ENCODE measurements at regions not wholly inside any gene's neighbourhood (a gene's known extent, or its start where the extent isn't known, plus 50 kb on each side); places are given as distances from the start of the nearest gene placed in this dataset.

DNA sequence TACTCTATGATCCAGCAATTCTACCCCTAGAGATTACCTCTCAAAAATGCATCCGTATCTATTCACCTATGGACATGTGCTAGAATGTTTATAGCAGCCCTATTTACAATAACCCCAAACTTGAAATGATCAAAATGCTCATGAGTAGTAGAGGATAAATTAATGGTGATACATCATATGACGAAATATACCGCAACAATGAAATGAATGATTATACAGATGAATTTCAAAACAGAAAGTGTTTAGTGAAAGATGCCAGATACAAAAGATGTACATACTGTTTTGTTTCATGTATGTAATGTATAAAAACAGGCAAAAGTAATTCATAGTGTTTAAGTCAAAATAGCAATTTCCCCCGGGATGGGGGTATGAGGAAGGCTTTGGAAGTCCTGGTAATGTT is 91.0 kb upstream of the CD55 start:
- no peaks in the 10 kb centered on the region for H3K9me3 Mint-ChIP-seq
- H3K4me1 Mint-ChIP-seq, result no peaks in the 10 kb centered on the region
- H3K36me3 Mint-ChIP-seq, result no peaks in the 10 kb centered on the region
- no peak overlapping the region for H3K4me3 ChIP-seq (ENCODE audit: low read length)
- ATAC-seq (no peak), DNase-seq (no peak)
- intact Hi-C loops (cut with micrococcal nuclease), result no loop called here
- no peaks in the 10 kb centered on the region for H3K9me3 ChIP-seq (ENCODE audit: control insufficient read depth, insufficient read depth, low read length)
- no peak overlapping the region for H3K27ac ChIP-seq (ENCODE audit: low read length)
- H3K4me1 ChIP-seq (ENCODE audit: control insufficient read depth, insufficient read depth, low read length), result no peaks in the 10 kb centered on the region
- no peak overlapping the region for H3K4me3 Mint-ChIP-seq
- H3K27ac Mint-ChIP-seq, result no peak overlapping the region
- TF ChIP-seq, protein P1, sequence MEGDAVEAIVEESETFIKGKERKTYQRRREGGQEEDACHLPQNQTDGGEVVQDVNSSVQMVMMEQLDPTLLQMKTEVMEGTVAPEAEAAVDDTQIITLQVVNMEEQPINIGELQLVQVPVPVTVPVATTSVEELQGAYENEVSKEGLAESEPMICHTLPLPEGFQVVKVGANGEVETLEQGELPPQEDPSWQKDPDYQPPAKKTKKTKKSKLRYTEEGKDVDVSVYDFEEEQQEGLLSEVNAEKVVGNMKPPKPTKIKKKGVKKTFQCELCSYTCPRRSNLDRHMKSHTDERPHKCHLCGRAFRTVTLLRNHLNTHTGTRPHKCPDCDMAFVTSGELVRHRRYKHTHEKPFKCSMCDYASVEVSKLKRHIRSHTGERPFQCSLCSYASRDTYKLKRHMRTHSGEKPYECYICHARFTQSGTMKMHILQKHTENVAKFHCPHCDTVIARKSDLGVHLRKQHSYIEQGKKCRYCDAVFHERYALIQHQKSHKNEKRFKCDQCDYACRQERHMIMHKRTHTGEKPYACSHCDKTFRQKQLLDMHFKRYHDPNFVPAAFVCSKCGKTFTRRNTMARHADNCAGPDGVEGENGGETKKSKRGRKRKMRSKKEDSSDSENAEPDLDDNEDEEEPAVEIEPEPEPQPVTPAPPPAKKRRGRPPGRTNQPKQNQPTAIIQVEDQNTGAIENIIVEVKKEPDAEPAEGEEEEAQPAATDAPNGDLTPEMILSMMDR (IDR thresholded peaks at IDR 0.05), result no peak
- 97% methylated on average over 3 of the region's 4 CpGs for WGBS (ENCODE audit: insufficient coverage)
- no peaks in the 10 kb centered on the region for H3K36me3 ChIP-seq (ENCODE audit: control insufficient read depth, insufficient read depth, low read length)
- H3K27me3 ChIP-seq (ENCODE audit: control insufficient read depth, insufficient read depth, low read length), result no peaks in the 10 kb centered on the region
- H3K27me3 Mint-ChIP-seq (ENCODE audit: low read depth in 2 of 2), result peaks cover 9 to 26% of the 10 kb centered on the region in 2 donors

DNA sequence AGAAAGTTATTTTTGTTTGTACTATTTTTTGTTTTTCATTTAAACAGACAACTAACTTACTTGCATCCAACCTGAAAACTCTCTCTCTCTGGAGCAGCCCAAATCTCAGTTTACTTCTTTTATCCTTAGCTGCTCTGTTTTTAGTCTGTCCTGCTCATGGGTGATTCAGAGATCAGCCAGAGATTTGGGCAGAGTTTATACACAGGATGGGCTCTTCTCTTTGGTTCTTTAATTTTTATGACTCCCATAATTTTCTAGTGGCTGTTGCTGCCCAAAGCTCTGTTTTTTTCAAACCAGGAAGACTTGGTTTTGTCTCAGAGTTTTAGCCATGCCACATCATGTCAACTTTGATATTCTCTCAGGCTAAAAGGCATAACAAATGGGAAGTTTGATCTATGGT is 86.8 kb upstream of the CD55 start:
- Histone ChIP-seq H3K4me1 (ENCODE audit: control insufficient read depth, insufficient read depth, low read length) (no peaks in the 10 kb centered on the region), H3K9me3 (ENCODE audit: control insufficient read depth, insufficient read depth, low read length) (no peaks in the 10 kb centered on the region), H3K27me3 (ENCODE audit: control insufficient read depth, insufficient read depth, low read length) (no peaks in the 10 kb centered on the region), H3K4me3 (ENCODE audit: low read length) (no peak overlapping the region), H3K36me3 (ENCODE audit: control insufficient read depth, insufficient read depth, low read length) (no peaks in the 10 kb centered on the region), H3K27ac (ENCODE audit: low read length) (no peak overlapping the region)
- TF ChIP-seq, protein P1 (IDR thresholded peaks at IDR 0.05), result no peak
- no peak for DNase-seq
- intact Hi-C loops (cut with micrococcal nuclease), result no loop called here
- Mint-ChIP-seq H3K36me3 (no peaks in the 10 kb centered on the region), H3K27me3 (ENCODE audit: low read depth in 2 of 2) (peaks cover 20 to 63% of the 10 kb centered on the region in 2 donors), H3K9me3 (no peaks in the 10 kb centered on the region), H3K4me3 (no peak overlapping the region), H3K4me1 (no peaks in the 10 kb centered on the region), H3K27ac (no peak overlapping the region)
- no peak for ATAC-seq

DNA sequence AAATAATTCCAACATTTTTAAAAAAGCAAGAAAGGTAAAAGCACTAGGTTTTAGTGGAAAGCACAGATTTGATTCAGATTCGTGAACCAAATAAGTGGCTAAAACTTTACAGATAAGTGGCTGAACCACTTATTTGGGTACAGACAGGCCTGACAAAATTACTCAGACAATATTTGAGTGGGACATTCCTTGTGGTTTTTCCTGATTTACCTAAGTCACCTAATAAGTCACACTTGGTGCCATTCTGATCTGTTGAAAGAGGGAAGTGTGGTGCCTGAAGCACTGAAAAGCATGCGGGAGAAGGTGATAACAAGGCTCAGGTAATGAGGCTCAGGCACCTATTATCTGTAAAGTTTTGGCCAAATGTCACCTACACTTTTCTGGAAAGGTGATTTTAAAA is 81.6 kb upstream of the CD55 start:
- 96% methylated on average over 2 of the region's 2 CpGs for WGBS (ENCODE audit: insufficient coverage)
- no peaks in the 10 kb centered on the region for H3K9me3 Mint-ChIP-seq
- no peaks in the 10 kb centered on the region for H3K9me3 ChIP-seq (ENCODE audit: control insufficient read depth, insufficient read depth, low read length)
- TF ChIP-seq, protein P1 (IDR thresholded peaks at IDR 0.05), result no peak
- H3K36me3 ChIP-seq (ENCODE audit: control insufficient read depth, insufficient read depth, low read length), result no peaks in the 10 kb centered on the region
- H3K4me3 Mint-ChIP-seq, result no peak overlapping the region
- ATAC-seq, result no peak
- DNase-seq, result no peak
- no peaks in the 10 kb centered on the region for H3K36me3 Mint-ChIP-seq
- peaks cover 18 to 59% of the 10 kb centered on the region in 2 donors for H3K27me3 Mint-ChIP-seq (ENCODE audit: low read depth in 2 of 2)
- no peaks in the 10 kb centered on the region for H3K4me1 ChIP-seq (ENCODE audit: control insufficient read depth, insufficient read depth, low read length)
- H3K4me3 ChIP-seq (ENCODE audit: low read length), result no peak overlapping the region
- no peak overlapping the region for H3K27ac ChIP-seq (ENCODE audit: low read length)
- H3K4me1 Mint-ChIP-seq, result no peaks in the 10 kb centered on the region
- H3K27me3 ChIP-seq (ENCODE audit: control insufficient read depth, insufficient read depth, low read length), result no peaks in the 10 kb centered on the region
- no peak overlapping the region for H3K27ac Mint-ChIP-seq
- intact Hi-C loops (cut with micrococcal nuclease), result no loop called here

DNA sequence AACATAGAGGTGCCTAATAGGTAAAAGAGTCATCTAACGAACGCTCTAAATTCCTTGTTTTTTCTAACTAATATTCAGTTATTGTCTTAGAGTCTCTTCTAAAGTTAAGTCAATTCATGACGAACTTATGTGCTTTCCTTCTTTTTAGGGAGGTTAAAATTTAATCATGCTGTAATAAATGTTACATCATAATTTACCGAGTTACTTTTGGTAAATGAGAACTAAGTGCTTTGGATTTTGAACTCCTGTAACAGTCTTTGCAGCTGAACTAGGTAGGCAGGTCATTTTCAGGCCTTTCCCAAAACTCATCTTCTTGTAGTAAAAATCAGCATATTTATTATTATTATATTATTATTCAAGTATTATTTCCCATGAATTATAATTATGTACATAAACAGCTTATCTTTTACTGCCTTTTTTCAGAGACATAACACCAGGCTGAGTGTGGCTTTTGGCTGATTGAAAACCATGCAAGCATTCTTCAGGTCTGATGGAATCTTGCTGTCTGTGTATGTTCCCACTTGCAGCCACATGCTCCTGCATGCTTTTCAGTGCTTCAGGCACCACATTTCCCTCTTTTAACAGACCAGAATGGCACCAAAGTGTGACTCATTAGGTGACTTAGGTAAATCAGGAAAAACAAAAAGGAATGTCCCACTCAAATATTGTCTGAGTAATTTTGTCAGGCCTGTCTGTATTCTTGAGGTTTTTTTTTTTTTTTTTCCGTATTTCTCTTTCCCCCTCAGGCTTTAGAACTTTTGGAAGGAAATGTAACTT is 81.0 kb upstream of the CD55 start:
- TF ChIP-seq, protein P1 (IDR thresholded peaks at IDR 0.05), result no peak
- Mint-ChIP-seq H3K4me1 (no peaks in the 10 kb centered on the region), H3K36me3 (no peaks in the 10 kb centered on the region), H3K27me3 (ENCODE audit: low read depth in 2 of 2) (peaks cover 14 to 59% of the 10 kb centered on the region in 2 donors), H3K27ac (no peak overlapping the region), H3K9me3 (no peaks in the 10 kb centered on the region), H3K4me3 (no peak overlapping the region)
- Histone ChIP-seq H3K36me3 (ENCODE audit: control insufficient read depth, insufficient read depth, low read length) (no peaks in the 10 kb centered on the region), H3K27me3 (ENCODE audit: control insufficient read depth, insufficient read depth, low read length) (no peaks in the 10 kb centered on the region), H3K9me3 (ENCODE audit: control insufficient read depth, insufficient read depth, low read length) (no peaks in the 10 kb centered on the region), H3K4me1 (ENCODE audit: control insufficient read depth, insufficient read depth, low read length) (no peaks in the 10 kb centered on the region), H3K4me3 (ENCODE audit: low read length) (no peak overlapping the region), H3K27ac (ENCODE audit: low read length) (no peak overlapping the region)
- 100% methylated on average over 1 of the region's 5 CpGs for WGBS (ENCODE audit: insufficient coverage)
- ATAC-seq (no peak), DNase-seq (no peak)
- intact Hi-C loops (cut with micrococcal nuclease), result no loop called here
